Thyroid gland (tissue), 4 donors: ENCODE measurements at regions not wholly inside any gene's neighbourhood (a gene's known extent, or its start where the extent isn't known, plus 50 kb on each side); places are given as distances from the start of the nearest gene placed in this dataset.

Experiments
- CTCF ChIP-seq, 6 experiments: fragments of 200-600 bp in 3 of 6; fragments of 450-650 bp in 3 of 6; sonication (generic) in 3 of 6; IDR thresholded peaks; one replicate each; pipeline ENCODE4 v1.5.1; 2016 to 2019; ENCODE audit warnings: antibody characterized with exemption in 6 of 6, mild to moderate bottlenecking in 2 of 6, inconsistent platforms in 1 of 6, moderate library complexity in 1 of 6
- POLR2A ChIP-seq, 2 donors: fragments of 450-650 bp; IDR thresholded peaks; one replicate each; pipeline ENCODE4 v1.6.1; 2017; ENCODE audit warnings: antibody characterized with exemption in 2 of 2, mild to moderate bottlenecking in 2 of 2, moderate library complexity in 1 of 2

DNA sequence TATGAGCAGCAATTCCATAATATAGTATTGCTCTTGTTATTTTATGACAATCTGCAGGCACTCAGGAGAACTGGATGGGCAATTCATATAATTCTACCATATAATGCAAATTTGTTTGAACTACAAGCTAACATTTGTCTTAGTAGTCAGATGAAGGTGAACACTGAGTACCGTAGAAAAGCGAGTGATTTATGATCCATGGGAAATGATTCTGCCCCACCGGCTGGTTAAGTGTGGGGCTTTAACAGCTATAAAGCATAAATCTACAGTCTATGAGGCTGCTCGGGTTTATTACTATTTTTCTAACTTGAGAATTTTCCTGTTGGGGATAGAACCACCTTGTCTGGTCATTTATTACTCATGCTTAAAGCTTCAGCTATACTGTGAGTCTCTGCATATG lies 275.5 kb downstream of the PCDH10 start:
- TF ChIP-seq CTCF (IDR thresholded peaks at IDR 0.05) (no peak), POLR2A (IDR thresholded peaks at IDR 0.05) (no peak)
